BJ (cell line): ENCODE measurements at regions not wholly inside any gene's neighbourhood (a gene's known extent, or its start where the extent isn't known, plus 50 kb on each side); places are given as distances from the start of the nearest gene placed in this dataset.
"Not testable (repeated sequence)": the region's sequence is repeated elsewhere in the genome, so short reads cannot be mapped to it uniquely, and the experiment has no call there.

ENCODE experiments used
- CTCF ChIA-PET: fragments of 350-600 bp; formaldehyde crosslinking; extraction: SDS; loops from one replicate; lab custom pipeline; 2021; ENCODE audit warnings: antibody characterized with exemption, inconsistent platforms; lab: Yijun Ruan, JAX
- POLR2A ChIA-PET: fragments of 300-600 bp; sonication (Branson Sonifier 250); formaldehyde crosslinking; extraction: SDS; loops from one replicate; lab custom pipeline; 2021; ENCODE audit warnings: antibody characterized with exemption; lab: Charles Lee
- DNase-seq: peaks from one replicate; pipeline ENCODE4 v3.0.0-alpha.2; 2011; ENCODE audit warnings: low read depth
- H3K27me3 ChIP-seq: 2 replicates; pipeline ENCODE4 v1.6.0; 2011; ENCODE audit warnings: low read length; ENCODE audit not compliant: control insufficient read depth, insufficient read depth
- H3K36me3 ChIP-seq: 2 replicates; pipeline ENCODE4 v1.5.1; 2011; ENCODE audit warnings: low read length; ENCODE audit not compliant: control insufficient read depth, insufficient read depth
- H3K4me3 ChIP-seq: 2 replicates; pipeline ENCODE4 v1.5.1; 2011; ENCODE audit warnings: low read depth, mild to moderate bottlenecking, control low read depth, low read length
- TF ChIP-seq, protein P1 (sequence below): IDR thresholded peaks from 2 replicates; pipeline ENCODE4 v1.5.1; 2011; ENCODE audit warnings: low read depth, mild to moderate bottlenecking, control low read depth, inconsistent platforms, low read length, moderate library complexity; ENCODE audit not compliant: insufficient read depth

DNA sequence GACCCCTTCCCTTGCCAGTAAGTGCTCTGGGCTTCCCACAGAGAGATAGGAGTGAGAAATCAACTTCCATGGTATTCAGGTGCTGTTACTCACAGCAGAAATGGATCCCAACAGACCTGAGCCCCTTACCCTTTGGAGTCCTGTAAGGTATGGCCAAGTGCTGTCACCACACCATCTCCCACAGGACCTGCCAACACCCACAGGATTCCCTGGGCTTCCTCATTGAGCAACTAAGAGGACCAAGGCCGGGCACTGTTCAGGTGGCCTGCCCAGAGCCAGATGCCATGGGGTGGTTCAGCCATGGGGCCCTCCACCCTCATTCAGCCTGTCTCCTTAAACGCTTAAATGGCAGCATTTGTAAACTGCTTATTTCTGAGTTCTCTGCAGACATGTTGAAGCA is 166.2 kb downstream of the TRIM43 start:
- ChIA-PET CTCF (no interaction called here), POLR2A (no interaction called here)
- Histone ChIP-seq H3K4me3 (no peak overlapping the region), H3K27me3 (no peaks in the 10 kb centered on the region), H3K36me3 (no peaks in the 10 kb centered on the region)
- TF ChIP-seq, protein P1, sequence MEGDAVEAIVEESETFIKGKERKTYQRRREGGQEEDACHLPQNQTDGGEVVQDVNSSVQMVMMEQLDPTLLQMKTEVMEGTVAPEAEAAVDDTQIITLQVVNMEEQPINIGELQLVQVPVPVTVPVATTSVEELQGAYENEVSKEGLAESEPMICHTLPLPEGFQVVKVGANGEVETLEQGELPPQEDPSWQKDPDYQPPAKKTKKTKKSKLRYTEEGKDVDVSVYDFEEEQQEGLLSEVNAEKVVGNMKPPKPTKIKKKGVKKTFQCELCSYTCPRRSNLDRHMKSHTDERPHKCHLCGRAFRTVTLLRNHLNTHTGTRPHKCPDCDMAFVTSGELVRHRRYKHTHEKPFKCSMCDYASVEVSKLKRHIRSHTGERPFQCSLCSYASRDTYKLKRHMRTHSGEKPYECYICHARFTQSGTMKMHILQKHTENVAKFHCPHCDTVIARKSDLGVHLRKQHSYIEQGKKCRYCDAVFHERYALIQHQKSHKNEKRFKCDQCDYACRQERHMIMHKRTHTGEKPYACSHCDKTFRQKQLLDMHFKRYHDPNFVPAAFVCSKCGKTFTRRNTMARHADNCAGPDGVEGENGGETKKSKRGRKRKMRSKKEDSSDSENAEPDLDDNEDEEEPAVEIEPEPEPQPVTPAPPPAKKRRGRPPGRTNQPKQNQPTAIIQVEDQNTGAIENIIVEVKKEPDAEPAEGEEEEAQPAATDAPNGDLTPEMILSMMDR: no peak
- DNase-seq: no peak

DNA sequence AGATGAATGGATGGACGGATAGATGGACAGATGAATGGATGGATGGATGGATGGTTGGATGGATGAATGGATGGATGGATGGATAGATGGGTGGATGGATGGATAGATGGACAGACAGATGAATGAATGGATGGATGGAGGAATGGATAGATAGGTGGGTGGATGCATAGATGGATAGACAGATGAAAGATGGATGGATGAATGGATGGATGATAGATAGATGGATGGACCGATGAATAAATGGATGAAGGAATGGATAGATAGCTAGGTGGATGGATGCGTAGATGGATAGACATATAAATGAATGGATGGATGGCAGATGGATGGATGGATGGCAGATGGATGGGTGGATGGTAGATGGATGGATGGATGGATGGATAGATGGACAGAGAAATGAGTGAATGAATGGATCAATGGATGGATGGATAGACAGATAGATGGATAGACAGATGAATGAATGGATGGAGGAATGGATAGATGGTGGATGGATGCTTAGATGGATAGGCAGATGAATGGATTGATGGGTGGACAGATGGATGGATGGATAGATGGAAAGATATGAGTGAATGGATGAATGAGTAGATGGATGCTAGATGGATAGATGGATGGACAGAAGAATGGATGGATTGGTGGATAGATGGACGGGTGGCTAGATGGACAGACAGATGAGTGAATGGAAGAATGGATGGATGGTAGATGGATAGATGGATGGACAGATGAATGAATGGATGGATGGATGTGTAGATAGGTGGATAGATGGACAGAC is 167.9 kb downstream of the TRIM43 start:
- CTCF ChIA-PET: no interaction called here
- H3K36me3 ChIP-seq: no peaks in the 10 kb centered on the region
- POLR2A ChIA-PET: no interaction called here
- H3K4me3 ChIP-seq: no peak overlapping the region
- no peak for DNase-seq
- H3K27me3 ChIP-seq: no peaks in the 10 kb centered on the region
- TF ChIP-seq, protein P1: no peak

DNA sequence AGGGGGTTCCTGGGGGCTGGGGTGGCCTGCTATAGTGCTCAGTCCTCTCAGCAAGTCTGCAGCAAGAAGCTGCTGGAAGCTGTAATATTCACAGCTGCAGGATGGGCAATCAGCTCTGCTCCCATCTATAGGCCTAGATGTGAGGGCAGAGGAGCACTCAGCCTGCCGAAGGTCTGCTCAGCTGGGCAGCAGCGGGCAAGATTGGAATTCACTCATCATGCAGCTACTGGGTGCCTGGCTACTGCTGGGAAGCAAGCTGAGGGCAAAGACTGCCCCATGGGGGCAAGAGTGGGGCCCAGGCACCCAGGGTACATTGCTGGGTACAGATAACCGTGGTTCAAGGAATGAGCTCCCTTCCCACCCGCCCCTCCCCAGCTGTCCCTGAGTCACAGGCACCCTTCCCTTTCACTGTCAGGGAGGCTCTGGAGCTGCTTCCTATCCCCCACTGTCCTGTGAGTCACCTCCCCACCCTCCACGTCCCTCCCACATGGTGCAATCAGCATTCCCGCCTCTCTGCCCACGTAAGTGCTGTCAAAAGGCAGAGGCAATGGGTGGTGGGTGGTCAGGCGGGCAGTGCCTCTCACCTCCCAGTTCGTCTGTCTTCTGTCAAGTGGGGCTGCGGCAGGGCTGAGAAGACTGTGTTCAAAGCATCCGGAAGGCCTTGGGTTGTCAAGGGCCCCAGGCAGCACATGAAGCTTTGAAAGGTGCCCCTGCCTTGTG is 169.2 kb downstream of the TRIM43 start:
- TF ChIP-seq, protein P1: no peak
- H3K36me3 ChIP-seq: no peaks in the 10 kb centered on the region
- POLR2A ChIA-PET: no interaction called here
- DNase-seq: peak; percentile 26
- no peak overlapping the region for H3K4me3 ChIP-seq
- H3K27me3 ChIP-seq: no peaks in the 10 kb centered on the region
- CTCF ChIA-PET: no interaction called here

DNA sequence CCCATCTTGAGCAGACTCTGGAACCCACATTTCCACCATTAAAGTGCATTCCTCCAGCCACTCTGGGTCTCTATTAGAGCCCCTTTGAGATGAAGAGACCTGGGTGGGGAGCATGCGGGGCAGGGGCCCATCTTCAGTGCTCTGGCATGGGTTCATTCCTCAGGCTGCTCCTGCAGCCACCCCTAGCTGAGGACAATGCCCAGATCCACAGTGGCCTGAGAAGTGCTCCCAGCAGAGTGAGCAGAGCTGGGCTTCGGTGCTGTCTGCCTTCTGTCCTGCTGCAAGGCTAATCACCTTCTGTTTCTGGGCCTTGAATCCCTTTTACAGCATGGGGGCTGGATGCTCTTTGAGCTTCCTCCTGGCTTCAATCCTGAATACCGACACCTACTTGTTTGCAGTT is 169.8 kb downstream of the TRIM43 start:
- Histone ChIP-seq H3K4me3 (no peak overlapping the region), H3K27me3 (no peaks in the 10 kb centered on the region; the same call in 1 of the 2 replicates), H3K36me3 (no peaks in the 10 kb centered on the region)
- no peak for DNase-seq
- TF ChIP-seq, protein P1: no peak
- ChIA-PET POLR2A (no interaction called here), CTCF (no interaction called here)

DNA sequence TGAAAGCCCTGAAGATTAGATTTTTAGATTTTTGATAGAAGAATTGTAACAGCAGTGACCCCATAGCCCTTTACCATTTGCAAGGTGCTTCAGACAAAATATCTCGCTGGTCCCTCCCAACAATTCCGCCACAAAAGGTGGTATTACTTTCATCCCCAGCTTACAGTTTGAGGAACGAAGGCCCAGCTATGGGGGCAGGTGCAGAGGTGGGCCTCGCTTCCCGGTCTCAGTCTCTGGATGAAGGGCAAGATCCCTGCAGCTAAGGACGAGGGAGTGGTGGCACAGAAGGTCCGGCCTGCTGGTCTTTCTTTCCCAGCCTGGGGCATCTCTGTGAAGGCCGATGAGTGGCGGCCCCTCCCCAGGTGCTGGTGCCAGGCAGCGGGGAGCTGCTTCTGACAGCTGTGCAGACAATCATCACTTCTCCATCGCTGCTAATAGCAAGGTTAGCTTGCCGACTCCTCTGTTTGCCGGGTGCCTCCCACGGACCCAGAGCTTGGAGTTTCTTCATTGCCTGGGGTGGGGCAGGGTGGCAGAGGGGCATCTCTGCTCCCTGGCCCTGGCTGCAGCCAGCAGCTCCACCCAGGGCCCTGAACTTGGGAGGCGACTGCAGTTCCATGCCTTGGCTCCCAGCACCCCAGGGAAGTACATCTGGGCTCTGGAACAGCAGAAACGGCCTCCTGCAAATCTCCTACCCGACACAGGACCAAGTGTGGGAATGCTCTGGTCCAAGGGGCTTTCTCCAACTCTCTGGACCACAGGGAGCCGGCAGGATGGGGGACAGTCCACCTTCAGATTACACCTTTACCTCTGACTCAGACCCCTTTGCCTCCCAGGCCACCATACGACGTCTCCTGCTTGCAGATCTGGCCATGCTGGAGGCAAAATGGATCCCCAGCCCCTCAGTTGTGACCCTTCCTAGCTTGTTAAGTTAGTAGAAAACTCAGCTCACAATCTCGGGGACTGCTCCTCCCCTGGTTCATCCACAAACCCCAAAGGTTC is 170.5 kb downstream of the TRIM43 start:
- POLR2A ChIA-PET, DNase-seq, H3K36me3 ChIP-seq, H3K27me3 ChIP-seq, CTCF ChIA-PET, H3K4me3 ChIP-seq: not testable (repeated sequence)

DNA sequence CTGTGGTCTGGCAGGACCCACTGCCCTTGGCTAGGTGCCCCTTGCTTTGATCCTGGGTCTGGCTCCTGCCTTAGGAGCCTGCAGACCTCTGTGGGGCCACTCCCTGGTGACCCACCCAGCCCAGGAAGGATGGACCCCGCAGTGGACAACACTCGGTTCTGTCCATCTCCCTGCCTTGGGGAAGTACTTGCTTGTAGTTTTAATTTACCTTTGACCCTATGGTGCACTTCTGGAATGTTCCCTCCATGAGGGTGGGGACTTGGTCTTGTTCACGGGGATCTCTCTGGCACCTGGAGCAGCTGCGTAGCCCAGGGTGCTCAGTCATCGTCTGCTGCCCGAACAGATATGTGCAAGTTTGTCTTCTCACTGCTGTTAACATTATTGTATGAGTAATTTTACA is 171.3 kb downstream of the TRIM43 start:
- H3K4me3 ChIP-seq, H3K36me3 ChIP-seq, CTCF ChIA-PET, POLR2A ChIA-PET, DNase-seq, H3K27me3 ChIP-seq: not testable (repeated sequence)

DNA sequence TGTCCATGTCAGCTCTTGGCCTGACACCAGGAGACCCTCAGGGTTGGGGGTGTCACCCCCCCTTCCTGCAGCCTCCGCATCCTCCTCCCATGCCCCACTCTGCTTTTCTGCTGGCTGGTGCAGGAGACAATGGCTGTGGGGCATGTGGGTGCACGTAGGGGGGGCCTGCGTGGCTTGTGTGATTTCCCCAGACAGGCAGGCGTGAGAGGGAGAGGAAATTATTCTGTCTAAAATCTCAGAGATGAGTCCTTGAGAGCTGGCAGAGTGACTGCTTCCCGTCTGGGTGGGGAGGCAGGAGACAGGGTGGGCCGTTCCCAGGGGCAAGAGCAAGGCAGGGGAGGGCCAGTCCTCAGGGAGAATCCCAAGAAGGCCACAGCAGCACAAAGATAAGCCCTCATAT is 173.2 kb downstream of the TRIM43 start:
- H3K27me3 ChIP-seq, DNase-seq, POLR2A ChIA-PET, CTCF ChIA-PET, H3K4me3 ChIP-seq, H3K36me3 ChIP-seq: not testable (repeated sequence)
